ENCODE measurements at regions not wholly inside any gene's neighbourhood (a gene's known extent, or its start where the extent isn't known, plus 50 kb on each side); places are given as distances from the start of the nearest gene placed in this dataset.

DNA sequence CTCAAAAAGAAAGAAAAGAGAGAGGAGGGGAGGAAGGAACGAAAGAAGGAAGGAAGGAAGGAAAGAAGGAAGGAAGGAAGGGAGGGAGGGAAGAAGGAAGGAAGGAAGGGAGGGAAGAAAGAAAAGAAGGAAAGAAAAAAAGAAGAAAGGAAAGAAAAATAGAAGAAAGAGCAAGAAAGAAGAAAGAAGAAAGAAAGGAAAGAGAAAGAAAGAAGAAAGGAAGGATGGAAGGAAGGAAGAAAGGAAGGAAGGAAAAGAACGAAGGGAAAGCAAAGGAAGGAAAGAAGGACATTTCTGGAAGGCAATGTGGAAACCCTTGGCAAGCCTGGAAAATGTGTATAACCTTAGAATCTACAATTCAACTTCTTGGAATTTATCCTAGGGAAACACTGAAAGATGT lies 150.4 kb upstream of the LHX1 start:
- no peak overlapping the region for H3K4me2 ChIP-seq (ENCODE audit: low read length)
- ATAC-seq (no peak), DNase-seq (ENCODE audit: low read depth, low spot score) (no peak)
- H3K36me3 ChIP-seq (ENCODE audit: control insufficient read depth in 1 of 2, insufficient read depth in 2 of 2, low read length in 2 of 2): no peaks in the 10 kb centered on the region
- H4K20me1 ChIP-seq (ENCODE audit: insufficient read depth): no peaks in the 10 kb centered on the region
- RAD21 ChIA-PET (ENCODE audit: low non-redundant PET in 1 of 2, low total read pairs in 2 of 2, uncharacterized antibody in 2 of 2, unreplicated experiment in 2 of 2): no interaction called here
- no peak overlapping the region for H3K9ac ChIP-seq (ENCODE audit: low read length)
- no peak overlapping the region for H3K4me3 ChIP-seq (replicated peaks in 1 of 2; ENCODE audit: low read depth in 1 of 2, low read length in 2 of 2)
- no peak overlapping the region for H3K27ac ChIP-seq (ENCODE audit: low read depth, low read length)
- no peaks in the 10 kb centered on the region for H3K9me2 ChIP-seq (ENCODE audit: insufficient read depth)
- CTCF ChIA-PET: no interaction called here
- BruUV-seq (replicated peaks): no TSS peak
- H3K9me3 ChIP-seq (ENCODE audit: control insufficient read depth in 1 of 2, insufficient read depth in 1 of 2, low read depth in 1 of 2, low read length in 2 of 2): no peaks in the 10 kb centered on the region
- H3K4me1 ChIP-seq (ENCODE audit: control insufficient read depth in 1 of 2, insufficient read depth in 2 of 2, low read length in 2 of 2): no peaks in the 10 kb centered on the region
- intact Hi-C loops (cut with micrococcal nuclease): loop anchor here (10.0 kb wide), 1 partner anchor 82 kb away; no protein-coding TSS in a partner anchor
- POLR2A ChIA-PET: no interaction called here
- no peak overlapping the region for H2AFZ ChIP-seq (ENCODE audit: low read depth, low read length, poor library complexity, severe bottlenecking)
- TF ChIP-seq SRF (IDR thresholded peaks at IDR 0.05; ENCODE audit: low read depth) (no peak), YY1 (IDR thresholded peaks at IDR 0.05; ENCODE audit: extremely low read depth, insufficient replicate concordance, low read depth, low read length) (no peak), RAD21 (IDR thresholded peaks at IDR 0.05; ENCODE audit: low read depth) (no peak), EGR1 (IDR thresholded peaks at IDR 0.05; ENCODE audit: low read depth) (no peak), POLR2AphosphoS5 (IDR thresholded peaks at IDR 0.05; ENCODE audit: low read depth, low read length) (no peak), ZNF274 (IDR thresholded peaks at IDR 0.05; ENCODE audit: low read depth, low read length) (no peak)
- TF ChIP-seq, protein P1, sequence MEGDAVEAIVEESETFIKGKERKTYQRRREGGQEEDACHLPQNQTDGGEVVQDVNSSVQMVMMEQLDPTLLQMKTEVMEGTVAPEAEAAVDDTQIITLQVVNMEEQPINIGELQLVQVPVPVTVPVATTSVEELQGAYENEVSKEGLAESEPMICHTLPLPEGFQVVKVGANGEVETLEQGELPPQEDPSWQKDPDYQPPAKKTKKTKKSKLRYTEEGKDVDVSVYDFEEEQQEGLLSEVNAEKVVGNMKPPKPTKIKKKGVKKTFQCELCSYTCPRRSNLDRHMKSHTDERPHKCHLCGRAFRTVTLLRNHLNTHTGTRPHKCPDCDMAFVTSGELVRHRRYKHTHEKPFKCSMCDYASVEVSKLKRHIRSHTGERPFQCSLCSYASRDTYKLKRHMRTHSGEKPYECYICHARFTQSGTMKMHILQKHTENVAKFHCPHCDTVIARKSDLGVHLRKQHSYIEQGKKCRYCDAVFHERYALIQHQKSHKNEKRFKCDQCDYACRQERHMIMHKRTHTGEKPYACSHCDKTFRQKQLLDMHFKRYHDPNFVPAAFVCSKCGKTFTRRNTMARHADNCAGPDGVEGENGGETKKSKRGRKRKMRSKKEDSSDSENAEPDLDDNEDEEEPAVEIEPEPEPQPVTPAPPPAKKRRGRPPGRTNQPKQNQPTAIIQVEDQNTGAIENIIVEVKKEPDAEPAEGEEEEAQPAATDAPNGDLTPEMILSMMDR (IDR thresholded peaks at IDR 0.05 in 2 of 3, conservative IDR thresholded peaks at IDR 0.05 in 1 of 3; ENCODE audit: borderline replicate concordance in 1 of 3, insufficient read depth in 1 of 3, low read depth in 2 of 3, low read length in 2 of 3): no peak
- TF ChIP-seq, protein P2, sequence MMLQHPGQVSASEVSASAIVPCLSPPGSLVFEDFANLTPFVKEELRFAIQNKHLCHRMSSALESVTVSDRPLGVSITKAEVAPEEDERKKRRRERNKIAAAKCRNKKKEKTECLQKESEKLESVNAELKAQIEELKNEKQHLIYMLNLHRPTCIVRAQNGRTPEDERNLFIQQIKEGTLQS (IDR thresholded peaks at IDR 0.05): no peak
- H3K79me2 ChIP-seq (ENCODE audit: insufficient read depth, low read length): no peaks in the 10 kb centered on the region
- H3K27me3 ChIP-seq (ENCODE audit: insufficient read depth, low read length): peaks cover 41% of the 10 kb centered on the region
